Limb (tissue), 2 donors: ENCODE measurements at regions not wholly inside any gene's neighbourhood (a gene's known extent, or its start where the extent isn't known, plus 50 kb on each side); places are given as distances from the start of the nearest gene placed in this dataset.

Experiments used
- DNase-seq, 2 donors: peaks; one replicate each; pipeline ENCODE4 v3.0.0-alpha.2; 2016; ENCODE audit errors: extremely low spot score in 2 of 2

DNA sequence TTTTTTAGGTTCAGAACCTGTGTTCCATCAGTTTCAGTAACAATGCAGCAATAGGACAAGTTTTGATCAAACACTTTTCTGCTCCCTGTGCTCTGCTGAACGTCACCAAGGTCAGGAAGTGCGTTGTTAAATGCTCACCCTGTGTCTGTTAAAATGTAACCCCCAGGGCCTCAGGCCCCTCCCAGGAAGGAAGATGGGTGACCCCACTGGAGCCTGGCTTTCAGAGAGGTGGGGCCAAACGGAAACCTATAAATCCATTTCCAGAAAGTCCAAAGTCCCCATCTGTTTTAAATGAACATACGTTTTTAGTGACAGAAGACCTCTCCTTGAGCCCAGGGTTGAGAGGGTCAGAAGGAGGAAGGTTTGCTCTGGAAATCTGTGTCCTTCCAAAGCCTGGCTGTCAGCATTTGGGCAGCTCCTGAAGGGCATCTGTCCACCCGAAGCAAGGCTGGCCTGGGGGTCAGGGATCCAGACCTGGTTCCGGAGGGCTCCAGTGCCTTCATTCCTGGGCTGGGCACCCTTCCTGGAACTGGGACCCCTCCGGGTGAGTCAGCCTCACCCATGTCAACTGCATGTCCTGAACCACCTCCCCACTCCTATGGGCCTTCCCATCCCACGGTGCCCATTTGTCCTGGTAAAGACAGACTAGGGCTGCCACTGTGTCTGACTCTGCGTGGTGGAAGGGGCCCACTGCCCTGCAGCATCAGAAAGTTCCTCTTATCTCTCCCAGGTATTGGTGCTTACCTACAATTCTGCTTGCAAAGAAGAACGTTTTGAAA, 117.4 kb upstream of the COPS8 start:
- no peak for DNase-seq

DNA sequence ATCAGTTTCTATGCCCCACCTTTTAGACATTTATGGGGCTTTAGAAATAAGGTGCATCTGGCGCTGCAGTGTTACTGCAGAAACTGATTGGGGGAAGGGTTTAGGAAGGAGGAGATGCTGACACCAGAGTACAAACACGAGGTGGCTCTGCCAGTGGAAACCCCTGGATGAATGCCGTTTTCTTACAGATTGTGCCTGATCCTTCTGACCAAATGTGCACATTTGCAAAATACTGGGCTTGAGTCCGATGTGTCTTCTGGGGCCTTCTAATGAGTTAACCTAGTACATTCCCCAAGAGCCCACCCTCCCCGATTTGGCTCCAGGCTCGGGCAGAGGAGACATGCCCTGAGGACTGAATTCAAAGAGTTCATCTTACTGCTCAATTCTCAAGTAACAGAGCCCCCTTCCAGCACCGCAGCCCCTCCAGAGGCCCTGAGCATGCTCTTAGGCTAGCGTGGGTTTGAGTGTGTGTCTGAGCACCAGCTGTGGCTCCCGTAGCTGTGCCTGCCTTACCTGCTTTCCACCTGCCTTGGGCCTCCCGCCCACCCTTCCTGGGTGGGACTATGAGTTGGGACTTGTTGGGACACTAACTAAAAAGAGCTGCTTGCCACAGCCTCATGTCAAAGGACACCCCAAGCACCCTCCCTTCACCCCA, 116.7 kb upstream of the COPS8 start:
- no peak for DNase-seq

DNA sequence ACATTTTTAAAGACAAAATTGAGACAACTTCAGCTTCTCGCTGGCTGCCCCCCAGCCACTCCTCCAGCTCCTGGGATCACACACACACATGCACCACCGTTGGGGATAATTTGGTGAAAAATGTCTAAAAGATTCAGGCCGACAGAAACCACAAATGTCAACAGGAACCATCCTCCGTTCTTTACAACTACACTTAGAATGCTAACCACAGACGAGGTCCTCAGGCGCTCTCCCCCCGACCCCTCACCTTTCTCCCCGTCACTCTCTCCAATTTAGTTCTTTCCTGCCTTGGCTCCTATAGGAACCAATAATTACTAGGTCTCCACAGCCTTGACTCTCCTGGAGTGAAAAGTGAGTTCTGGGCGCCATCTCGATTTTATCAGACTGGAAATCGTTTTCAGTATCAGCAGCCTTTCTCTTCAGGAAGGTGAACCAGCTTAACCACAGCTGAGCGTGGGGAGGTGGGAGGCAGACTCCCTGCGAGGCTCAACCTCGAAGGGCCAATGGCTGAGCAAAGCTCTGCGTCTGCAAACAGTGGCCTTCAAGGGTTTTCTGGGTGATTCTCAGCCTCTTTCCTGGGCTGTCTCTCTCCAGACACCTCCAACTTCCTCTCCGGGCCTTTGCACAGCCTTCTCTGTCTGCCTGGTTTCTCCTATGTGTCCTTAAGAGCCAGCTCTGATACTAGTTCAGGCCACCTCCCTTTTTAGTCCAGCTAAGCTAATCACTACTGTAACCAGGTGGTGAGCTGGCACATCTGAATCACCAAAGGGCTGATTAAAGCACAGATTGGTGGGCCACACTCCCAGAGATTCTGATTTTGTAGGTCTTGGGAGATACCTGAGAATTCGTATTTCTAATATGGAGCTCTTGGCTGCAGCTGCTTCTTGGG, 115.7 kb upstream of the COPS8 start:
- no peak for DNase-seq

DNA sequence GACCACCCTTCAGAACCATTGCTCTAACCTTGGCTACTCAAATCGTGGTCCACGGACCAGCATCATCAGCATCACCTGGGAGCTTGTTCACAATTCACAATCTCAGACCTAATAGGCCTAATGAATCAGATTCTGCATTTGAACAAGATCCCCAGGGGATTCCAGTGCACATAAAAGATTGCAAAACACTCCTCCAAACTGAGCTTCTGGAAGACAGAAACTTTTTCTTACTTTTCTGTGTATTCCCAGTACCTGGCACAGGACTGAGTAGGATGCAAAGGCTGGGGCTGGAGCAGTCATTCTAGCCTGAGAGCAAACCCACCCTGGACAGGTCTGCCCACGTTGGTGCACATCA, 115.1 kb upstream of the COPS8 start:
- no peak for DNase-seq

DNA sequence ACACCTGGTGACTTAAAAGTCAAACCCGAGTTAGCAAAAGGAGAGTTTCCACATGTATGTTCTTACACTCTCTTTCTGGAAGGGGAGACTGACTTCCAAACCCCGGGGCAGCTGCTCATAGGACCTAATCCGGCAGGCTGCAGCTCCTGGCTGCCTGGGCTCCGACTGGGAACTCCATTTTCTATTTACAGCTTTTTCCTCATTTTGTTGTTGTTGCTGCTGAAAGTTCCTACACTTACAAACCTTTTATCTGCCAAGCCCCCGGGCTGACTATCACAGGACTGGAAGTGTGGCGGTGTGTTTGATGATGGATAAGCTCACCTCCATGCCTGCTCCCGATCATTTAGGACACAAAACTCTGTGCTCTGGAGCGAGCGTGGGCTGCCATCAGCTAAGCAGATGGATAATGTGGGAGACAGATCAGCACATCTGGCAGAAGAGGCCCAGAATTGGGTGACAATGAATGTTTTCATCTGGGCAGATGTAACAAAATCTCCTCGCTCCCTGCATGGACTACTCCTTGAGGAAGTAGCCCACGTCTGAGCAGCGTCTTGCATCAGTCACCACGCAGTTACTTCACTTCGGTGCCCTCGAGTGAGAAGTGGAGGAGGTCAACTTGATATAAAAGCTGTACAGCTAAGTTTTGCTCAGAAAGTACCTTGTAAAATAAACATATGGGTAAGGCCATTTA, 114.4 kb upstream of the COPS8 start:
- peak in 1 of 2 donors; percentile 42 for DNase-seq

DNA sequence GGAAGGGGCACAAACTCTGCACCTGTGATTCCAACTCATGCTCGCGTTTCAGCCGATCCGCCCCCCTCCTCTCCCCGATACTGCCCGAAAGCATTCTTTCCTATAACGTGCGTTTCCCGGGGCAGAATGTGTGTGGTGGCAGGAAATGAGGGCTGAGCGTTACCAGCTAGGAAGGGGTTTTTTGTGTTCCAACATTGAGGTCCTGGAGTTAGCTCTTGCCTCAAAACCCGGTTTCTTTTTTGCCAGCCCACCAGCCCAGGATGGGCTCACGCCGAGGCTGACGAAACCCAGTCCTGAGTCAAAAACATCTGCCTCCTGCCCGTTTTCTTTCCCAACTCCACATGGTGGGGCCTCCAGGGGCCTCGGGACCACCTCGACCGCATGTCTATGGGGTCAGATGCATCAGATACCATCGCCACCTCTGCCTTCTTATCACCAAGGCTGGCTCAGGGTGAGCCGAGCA, 113.7 kb upstream of the COPS8 start:
- DNase-seq: no peak

DNA sequence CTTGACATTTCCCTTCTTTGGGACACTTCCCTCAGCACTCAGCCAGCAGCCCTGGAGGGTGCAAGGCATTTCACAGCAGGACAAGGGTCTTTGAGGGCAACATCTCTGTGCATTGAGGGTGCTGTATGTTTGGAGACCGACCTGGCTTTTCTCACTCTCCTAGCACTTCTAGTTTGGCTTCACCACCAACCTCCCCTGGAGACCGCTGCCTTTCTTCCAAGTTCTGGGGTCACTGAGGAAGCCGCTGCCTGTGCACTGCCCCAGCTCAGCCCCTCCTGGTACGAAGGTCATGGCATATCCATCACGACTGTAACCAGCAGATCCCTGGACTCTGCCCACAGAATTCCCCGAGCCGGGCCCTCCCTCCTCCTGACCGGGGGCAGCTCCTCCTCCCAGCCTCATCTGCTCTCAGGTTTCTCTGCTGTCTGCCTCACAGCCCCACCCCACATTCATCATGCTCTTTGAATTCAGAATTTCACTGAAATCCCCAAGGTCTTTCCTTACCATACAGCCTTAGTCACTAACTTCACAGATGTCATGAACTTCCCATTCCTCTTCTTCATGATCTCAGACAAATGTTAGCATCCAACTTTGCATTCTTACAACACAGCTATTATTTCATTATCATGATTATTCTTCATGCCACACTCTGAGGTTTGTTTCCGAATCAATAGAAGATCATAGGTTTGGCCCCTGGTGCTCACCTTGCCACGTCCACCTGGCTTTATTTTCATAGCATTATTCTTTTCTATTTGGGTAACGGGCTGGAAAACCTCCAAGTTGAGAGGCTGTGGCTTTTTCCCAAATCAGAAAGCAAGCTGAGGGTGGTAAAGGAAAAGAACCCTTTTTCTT, 113.0 kb upstream of the COPS8 start:
- DNase-seq: no peak

DNA sequence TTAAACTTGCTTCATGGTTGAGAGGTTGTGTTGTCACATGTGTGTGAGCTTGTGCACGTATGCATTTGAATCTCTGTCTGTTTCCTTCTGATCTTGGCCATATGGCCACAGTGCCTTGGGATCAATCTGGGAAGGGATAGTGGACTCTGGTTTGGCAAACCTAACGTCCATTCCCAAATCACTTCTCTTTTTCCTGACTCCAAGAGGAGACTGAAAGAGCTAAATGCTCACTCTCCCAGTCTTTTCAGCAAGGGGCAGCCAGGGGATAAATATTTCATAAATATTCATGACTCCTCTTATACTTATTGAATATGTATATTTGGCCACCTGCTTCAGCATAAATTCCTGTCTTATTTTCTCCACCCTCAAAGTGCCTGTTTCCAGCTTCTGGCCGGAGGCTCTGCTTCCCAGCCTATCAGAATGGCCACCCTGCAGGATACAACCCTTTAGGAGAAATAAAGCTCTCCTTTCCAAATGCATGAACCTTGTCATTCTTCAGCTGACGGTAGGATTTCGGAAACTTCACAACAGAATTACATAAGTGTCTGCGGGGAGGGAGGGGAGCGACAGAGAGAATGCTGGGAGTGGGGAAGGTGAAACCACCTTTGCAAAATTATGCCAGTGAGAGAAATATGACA, 112.2 kb upstream of the COPS8 start:
- no peak for DNase-seq

DNA sequence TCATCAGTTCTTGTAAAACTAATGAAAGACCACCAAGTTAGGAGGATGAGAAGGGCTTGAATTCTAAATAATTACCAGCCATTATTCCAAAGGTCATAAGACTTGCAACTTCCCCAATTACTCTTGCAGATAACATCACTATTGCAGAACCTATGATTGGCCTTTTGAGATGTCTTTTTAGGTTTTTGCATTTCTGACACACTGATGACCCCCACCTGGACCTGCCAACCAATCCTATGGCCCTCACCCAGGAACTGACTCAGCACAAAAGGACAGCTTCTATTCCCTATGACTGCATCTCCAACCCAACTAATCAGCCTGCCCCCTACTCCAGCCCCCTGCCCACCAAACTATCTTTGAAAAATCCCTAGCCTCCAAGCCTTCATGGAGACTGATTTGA, 111.5 kb upstream of the COPS8 start:
- no peak for DNase-seq

DNA sequence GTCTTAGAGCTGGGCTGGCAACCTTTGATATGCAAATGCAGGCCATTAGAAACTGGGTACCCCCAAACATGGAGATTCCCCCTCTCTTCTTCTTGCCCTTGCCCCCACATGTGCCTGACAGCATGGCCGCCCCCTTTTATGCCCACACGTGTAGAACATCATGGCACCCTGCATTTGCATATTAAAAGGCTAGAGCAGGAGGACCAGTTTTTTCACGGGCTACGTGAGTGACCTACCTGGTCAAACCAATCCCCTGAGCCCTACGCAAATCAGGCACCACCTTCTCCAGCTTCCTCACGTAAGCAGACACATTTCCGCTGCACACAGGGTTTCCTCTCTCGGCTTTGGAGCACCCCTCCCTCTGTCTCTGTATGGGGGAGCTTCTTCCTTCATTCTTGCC, 110.9 kb upstream of the COPS8 start:
- no peak for DNase-seq

DNA sequence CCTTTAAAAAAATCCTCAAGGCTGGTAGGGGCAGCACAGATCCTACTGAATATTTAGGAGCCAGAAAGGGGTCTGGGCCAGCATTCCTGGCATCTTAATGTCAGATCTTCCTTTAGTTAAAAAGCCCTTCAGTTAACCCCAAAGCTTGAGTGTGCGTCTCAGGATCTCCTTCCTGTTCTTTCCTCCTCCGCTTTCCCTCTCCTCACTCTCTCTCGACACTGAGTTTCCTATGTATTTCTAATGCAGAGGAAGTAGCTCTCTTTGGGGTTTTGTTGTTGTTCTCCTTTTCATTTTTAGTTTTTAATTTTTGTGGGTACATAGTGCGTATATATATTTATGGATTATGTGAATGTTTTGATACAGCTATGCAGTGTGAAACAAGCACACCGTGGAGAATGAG, 109.9 kb upstream of the COPS8 start:
- no peak for DNase-seq

DNA sequence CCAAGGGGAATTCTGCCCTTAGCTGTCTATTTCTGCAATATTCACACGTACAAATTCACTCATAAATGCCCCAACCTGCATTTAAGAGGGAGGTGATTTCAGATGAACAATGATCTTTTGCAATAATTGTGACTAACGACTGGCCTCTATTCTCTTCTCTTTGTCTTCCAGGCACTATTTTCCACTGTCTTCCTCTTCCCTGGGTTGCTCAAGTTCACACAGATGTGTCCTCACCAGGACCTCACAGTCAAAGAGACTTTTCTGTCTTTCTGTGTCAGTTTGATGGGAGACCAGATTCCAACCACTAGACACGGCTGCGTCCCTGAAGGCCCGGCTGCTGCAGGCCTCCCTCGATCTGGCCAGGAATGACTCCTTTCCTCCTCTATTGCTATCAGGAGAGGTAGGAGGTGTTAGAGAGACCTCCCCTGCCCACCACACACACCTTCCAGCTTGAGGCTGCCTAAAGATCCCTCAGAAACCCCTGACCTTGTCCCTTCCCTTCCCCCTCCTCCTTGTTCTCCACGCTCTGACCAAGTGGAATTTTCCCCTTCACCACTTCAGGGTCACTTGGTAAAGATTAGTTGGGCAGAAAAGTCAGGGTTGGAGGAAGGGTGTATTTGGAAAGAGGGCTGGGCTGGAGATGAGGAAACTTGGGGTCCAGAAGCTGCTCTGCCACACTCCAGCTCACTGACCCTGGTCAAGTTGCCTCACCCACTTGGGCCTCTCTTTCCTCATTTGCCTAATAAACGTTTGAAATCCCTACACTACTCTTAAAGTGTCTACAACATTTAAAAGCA, 109.2 kb upstream of the COPS8 start:
- no peak for DNase-seq

DNA sequence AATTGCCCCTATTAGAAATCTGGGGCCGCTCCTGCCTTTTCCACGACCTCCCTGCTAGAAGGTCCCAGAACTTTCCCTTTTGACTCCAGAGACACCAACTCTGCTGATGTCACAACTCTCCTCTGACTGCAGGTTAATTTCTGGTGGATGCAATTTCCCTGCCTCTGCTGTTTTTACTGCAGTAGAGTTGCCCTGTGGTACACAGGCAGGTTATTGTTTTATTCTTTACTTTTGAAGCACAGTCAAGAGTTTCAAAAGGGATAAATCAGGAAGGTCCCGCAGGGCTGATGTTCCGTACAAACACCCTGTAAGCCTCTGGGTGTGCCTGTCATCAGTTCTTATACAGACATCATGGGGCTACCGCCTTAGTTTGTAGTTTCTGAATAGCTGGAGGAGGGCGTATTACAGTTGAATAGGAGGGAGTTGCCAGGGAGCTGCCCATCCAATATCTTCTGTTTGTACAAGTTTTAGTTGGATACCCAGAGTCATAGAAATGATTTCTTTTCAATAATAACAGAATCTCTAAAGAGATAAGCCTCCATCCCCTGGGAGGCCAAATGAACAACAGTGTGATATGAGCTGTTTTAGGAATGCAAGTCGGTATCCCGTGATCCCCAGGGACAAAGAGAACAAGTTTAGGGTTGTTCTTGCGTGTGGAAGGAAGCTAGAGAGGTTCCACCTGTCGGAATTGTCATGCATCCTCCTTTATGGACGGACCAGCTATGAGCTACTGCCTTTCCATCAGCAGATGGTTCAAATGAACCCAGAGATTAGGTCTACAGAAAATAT, 108.4 kb upstream of the COPS8 start:
- no peak for DNase-seq

DNA sequence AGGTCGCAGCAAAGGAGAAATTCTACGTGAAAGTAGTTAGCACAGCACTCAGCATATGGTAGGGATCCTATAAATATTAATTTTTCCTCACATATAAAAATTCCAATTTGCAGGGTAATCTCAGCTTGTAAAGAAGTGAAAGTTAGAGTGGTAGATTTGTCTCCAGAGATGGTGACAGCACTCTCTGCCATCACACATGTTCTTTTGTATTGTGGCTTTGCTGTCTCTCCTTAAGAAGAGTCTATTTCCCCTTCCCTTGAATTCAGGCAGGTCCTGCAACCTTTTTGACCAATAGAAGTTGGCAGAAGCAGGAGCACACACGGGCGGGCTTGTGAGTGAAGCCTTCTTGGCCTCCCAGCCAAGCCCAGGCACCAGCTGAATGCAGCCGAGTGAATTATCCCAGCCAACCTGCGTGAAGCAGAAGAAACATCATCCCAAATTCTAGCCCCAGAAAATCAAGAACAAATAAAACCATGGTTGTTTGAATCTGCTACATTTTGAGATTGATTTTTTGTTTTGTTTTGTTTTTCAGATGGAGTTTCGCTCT, 107.8 kb upstream of the COPS8 start:
- no peak for DNase-seq

DNA sequence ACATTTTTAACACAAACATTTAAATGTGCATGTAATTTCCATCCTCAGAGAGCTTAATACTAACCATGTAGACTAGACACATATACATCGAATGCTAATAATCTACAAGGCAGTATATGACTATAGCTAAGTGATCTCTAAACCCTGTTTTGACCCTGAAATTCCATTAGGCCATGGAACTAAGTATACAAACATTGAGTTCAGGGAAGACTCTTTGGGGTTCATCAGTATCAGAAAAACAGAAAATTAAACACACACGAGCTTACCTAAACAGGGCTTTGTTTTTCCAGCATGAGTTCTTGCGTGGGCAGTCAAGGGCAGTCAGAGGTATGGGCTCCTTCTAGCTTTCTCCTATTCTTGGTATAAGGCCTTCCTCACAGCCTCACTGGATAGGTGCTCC, 106.0 kb upstream of the COPS8 start:
- no peak for DNase-seq

DNA sequence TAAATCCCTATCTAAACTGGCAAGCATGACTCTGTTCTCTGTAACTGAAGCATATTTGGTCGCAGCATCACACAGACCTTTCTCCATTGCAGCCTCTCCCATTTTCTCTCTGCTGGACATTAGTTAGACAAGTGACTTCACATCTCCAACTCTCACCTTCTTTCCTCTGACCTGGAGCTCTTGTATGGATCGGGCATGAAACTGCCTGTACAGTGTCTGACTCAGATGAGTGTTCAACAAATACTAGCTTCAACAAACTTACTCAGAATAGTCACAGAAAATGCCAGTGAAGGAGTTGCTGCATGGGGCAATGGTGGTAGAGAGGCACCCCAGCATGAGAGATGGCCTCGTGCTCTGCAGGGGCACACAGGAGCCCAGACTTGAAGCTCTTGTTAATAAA, 104.7 kb upstream of the COPS8 start:
- no peak for DNase-seq

DNA sequence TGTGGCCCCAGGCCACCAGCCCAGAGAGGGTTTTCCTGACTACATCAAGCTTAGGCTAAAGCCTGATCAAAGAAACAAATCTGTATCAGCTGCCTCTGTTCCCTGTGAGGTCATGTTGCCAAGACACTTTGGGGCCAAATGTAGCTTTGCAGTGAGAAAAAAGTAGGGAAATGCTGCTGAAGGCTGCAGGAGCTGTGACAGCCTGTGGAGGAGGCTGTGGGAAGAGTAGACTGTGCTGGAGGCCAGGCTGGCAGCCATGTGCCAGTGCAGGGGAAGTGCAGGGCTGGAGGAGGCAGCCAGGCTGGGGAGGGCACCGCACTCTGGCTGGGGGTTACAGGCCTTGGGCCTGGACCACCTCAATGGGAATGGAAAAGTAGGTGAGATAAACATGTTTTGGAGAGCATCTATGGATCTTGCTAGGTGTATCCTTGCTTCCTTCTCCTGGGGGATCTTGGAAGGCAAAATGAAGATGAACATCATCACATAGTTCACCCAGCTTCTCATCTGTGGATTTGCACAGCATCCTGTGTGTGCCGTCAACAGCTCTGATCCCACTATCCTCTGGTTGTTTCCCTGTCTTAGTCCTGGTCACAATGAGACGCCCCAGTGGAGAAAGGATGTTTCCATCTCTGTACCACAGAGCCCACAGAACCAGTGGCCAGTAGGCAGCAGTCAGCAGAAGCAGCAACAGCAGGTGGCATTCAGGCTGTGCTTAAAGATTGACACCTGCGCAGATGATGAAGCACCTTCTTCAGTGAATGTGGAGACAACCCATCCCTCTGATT, 103.8 kb upstream of the COPS8 start:
- no peak for DNase-seq
